WI38 (cell line): ENCODE measurements at regions not wholly inside any gene's neighbourhood (a gene's known extent, or its start where the extent isn't known, plus 50 kb on each side); places are given as distances from the start of the nearest gene placed in this dataset.
"Not testable (repeated sequence)": the region's sequence is repeated elsewhere in the genome, so short reads cannot be mapped to it uniquely, and the experiment has no call there.

ENCODE experiments used
- H3K4me3 ChIP-seq: 2 replicates; pipeline ENCODE4 v1.5.1; 2011; ENCODE audit warnings: low read depth, mild to moderate bottlenecking, control low read depth, low read length
- TF ChIP-seq, protein P1 (sequence below): IDR thresholded peaks from 2 replicates; pipeline ENCODE4 v1.5.1; 2012; ENCODE audit warnings: low read depth, mild to moderate bottlenecking, control low read depth, low read length

- TF ChIP-seq, protein P1, sequence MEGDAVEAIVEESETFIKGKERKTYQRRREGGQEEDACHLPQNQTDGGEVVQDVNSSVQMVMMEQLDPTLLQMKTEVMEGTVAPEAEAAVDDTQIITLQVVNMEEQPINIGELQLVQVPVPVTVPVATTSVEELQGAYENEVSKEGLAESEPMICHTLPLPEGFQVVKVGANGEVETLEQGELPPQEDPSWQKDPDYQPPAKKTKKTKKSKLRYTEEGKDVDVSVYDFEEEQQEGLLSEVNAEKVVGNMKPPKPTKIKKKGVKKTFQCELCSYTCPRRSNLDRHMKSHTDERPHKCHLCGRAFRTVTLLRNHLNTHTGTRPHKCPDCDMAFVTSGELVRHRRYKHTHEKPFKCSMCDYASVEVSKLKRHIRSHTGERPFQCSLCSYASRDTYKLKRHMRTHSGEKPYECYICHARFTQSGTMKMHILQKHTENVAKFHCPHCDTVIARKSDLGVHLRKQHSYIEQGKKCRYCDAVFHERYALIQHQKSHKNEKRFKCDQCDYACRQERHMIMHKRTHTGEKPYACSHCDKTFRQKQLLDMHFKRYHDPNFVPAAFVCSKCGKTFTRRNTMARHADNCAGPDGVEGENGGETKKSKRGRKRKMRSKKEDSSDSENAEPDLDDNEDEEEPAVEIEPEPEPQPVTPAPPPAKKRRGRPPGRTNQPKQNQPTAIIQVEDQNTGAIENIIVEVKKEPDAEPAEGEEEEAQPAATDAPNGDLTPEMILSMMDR: no peak
Measured at GRCh38 chr6:50549026-50549425, 164.3 kb upstream of the TFAP2D start.

GRCh38 chr6:50549475-50549874 lies 163.9 kb upstream of the TFAP2D start:
- no peak overlapping the region for H3K4me3 ChIP-seq
- TF ChIP-seq, protein P1: no peak

More at GRCh38 chr6:50549026-50549425, 164.3 kb upstream of the TFAP2D start:
- no peak overlapping the region for H3K4me3 ChIP-seq

DNA sequence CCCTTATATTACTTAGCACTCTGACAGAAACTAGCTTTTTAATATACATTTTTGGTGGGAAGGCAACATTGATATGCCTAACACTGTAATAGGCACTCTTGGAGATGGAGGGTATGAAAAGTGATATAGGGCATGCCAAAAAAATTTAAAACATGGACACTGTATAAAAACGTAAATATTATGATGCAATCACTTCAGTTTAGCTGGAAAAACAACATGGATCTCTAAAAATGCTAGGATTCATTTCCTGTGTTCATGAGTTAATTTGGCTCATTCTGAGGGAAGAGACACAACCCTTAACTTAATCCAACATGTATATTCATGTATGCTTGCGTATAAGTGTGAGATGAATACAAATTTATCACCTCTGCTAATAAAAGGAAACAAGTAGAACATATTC lies 157.3 kb upstream of the TFAP2D start:
- TF ChIP-seq, protein P1: no peak
- H3K4me3 ChIP-seq: no peak overlapping the region

GRCh38 chr6:50565004-50565403 lies 148.3 kb upstream of the TFAP2D start:
- no peak overlapping the region for H3K4me3 ChIP-seq
- TF ChIP-seq, protein P1: no peak

DNA sequence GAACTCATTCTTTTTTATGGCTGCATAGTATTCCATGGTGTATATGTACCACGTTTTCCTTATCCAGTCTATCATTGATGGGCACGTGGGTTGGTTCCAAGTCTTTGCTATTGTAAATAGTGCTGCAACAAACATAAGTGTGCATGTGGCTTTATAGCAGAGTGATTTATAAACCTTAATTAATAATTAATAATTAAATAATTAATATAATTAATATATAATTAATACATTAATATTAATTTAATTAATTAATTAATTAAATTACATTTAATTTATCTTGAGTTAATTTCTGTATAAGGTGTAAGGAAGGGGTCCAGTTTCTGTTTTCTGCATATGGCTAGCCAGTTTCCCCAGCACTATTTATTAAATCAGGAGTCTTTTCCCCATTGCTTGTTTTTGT lies 142.1 kb upstream of the TFAP2D start:
- H3K4me3 ChIP-seq: not testable (repeated sequence)

DNA sequence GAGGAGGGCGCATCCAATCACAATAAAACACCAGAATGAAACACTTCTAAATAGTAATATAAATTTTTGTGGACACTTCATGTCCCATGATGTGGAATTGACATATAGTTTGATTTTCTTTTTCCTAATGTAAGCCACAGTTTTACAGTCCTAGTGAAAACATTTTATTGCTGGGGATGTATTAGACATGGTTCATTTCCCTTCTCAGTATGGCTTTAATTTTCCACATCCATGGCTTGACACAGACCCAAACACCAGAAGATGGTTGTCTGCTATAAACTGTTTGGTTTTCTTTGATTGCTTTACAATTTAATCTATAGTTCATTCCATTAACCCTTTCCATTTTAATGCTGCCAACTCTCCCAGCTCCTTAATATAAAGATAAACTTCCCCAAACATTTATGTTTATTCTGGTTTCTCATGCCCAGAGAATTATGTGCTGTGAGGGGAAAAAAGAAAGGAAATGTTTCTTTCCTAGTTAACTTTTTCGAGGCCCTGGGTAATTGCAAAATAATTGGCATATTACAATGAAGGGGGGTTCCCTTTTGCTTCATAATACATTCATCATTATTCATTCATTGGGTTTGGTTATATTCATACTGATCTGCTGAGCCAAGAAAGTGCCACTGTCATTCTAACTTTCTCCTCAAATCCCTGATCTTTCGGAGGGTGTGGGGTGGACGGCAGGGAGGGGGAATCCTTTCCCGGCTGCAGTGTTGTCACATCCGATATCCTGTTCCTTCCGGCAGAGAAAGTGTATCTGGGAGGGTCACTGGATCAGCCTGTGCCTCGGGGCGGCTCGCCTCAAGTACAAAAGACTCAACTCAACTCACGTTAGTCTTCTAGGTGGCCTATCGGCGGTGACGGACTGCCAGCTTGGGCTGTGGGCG lies 127.6 kb upstream of the TFAP2D start:
- TF ChIP-seq, protein P1: no peak
- H3K4me3 ChIP-seq: no peak overlapping the region

- H3K4me3 ChIP-seq: no peak overlapping the region
- TF ChIP-seq, protein P1: no peak
Measured at GRCh38 chr6:50586331-50586675, 127.0 kb upstream of the TFAP2D start.
